ENCODE measurements at regions not wholly inside any gene's neighbourhood (a gene's known extent, or its start where the extent isn't known, plus 50 kb on each side); places are given as distances from the start of the nearest gene placed in this dataset.

DNA sequence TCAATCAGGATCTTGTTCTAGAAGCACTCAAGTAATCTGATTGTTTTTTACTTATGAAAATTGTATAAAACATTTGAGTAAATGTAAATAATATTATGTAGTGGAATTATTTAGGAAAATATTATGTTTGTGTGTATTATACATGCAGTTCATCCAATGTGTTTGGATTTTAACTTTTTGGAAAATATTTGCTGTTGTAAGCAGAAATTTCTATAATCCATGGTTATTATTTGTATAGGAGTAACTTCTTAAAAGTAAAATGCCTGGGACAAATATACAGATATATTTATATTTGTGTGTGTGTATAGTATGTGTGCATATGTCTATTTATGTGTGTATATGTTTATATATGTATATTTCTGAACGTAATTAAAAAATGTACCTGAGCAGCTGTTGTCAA, 1394.6 kb upstream of the AGA start:
- H3K9me3 Mint-ChIP-seq (ENCODE audit: unreplicated experiment) = no peaks in the 10 kb centered on the region
- H3K36me3 Mint-ChIP-seq (ENCODE audit: insufficient read depth, unreplicated experiment) = no peaks in the 10 kb centered on the region
- H3K27me3 Mint-ChIP-seq (ENCODE audit: insufficient read depth, unreplicated experiment) = no peaks in the 10 kb centered on the region
- no peaks in the 10 kb centered on the region for H3K4me1 Mint-ChIP-seq (ENCODE audit: insufficient read depth, unreplicated experiment)
- intact Hi-C loops (cut with micrococcal nuclease) = no loop called here
- ChIA-PET POLR2A (no interaction called here), CTCF (no interaction called here)
- no peak for DNase-seq (ENCODE audit: unreplicated experiment)
- no peak for TF ChIP-seq CTCF (IDR thresholded peaks at IDR 0.05; ENCODE audit: unreplicated experiment)
- H3K27ac Mint-ChIP-seq (ENCODE audit: low read depth, unreplicated experiment) = no peak overlapping the region
- BruUV-seq (replicated peaks) = no TSS peak
- no peak overlapping the region for H3K4me3 Mint-ChIP-seq (ENCODE audit: unreplicated experiment)

GRCh38 chr4:178838776-178839175, 1396.5 kb upstream of the AGA start:
- no peaks in the 10 kb centered on the region for H3K9me3 Mint-ChIP-seq (ENCODE audit: unreplicated experiment)
- no peak overlapping the region for H3K4me3 Mint-ChIP-seq (ENCODE audit: unreplicated experiment)

DNA sequence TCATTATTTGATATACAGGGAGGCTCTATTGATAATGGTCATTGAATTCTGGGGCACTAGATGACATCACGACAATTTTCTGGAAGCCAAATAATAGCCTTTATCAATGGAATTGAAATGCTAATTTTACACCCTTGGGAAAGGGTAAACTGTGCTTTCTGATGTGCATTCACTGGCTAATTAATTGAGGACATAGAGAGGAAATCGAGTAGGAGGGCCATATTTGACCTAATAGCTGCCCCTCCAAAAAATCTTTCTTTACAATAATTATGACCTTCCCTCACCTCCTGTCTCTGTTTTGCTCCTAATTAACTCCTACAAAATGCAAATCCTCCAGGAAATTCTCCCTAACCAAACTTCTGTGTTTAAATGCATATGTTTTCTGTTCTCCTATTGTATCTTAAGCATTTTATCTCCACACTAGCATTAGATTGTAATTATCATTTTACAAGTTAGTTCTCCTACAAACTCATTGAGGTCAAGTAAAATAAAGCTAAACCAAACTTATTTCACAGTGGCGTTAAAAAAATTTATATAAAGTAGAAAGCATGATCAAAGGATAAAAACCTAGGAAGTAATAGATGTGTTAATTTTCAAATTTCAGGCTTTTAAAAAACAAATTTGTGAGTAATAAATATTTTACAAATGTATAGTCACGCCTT, 1414.0 kb upstream of the AGA start:
- CTCF ChIA-PET = interaction anchor here (0.6 kb wide), 1 partner anchor 672 kb away, joined by 4 read pairs; no protein-coding TSS in a partner anchor
- H3K9me3 Mint-ChIP-seq (ENCODE audit: unreplicated experiment) = no peaks in the 10 kb centered on the region
- BruUV-seq (replicated peaks) = no TSS peak

More at GRCh38 chr4:178838776-178839175, 1396.5 kb upstream of the AGA start:
- intact Hi-C loops (cut with micrococcal nuclease) = no loop called here
- no peaks in the 10 kb centered on the region for H3K4me1 Mint-ChIP-seq (ENCODE audit: insufficient read depth, unreplicated experiment)
- ChIA-PET CTCF (no interaction called here), POLR2A (no interaction called here)
- DNase-seq (ENCODE audit: unreplicated experiment) = no peak
- no peak for TF ChIP-seq CTCF (IDR thresholded peaks at IDR 0.05; ENCODE audit: unreplicated experiment)
- no peak overlapping the region for H3K27ac Mint-ChIP-seq (ENCODE audit: low read depth, unreplicated experiment)
- BruUV-seq (replicated peaks) = no TSS peak
- H3K36me3 Mint-ChIP-seq (ENCODE audit: insufficient read depth, unreplicated experiment) = no peaks in the 10 kb centered on the region
- no peaks in the 10 kb centered on the region for H3K27me3 Mint-ChIP-seq (ENCODE audit: insufficient read depth, unreplicated experiment)

GRCh38 chr4:178871476-178871875, 1429.2 kb upstream of the AGA start:
- DNase-seq (ENCODE audit: unreplicated experiment) = no peak
- Mint-ChIP-seq H3K9me3 (ENCODE audit: unreplicated experiment) (no peaks in the 10 kb centered on the region), H3K27ac (ENCODE audit: low read depth, unreplicated experiment) (no peak overlapping the region), H3K4me3 (ENCODE audit: unreplicated experiment) (no peak overlapping the region), H3K27me3 (ENCODE audit: insufficient read depth, unreplicated experiment) (no peaks in the 10 kb centered on the region), H3K4me1 (ENCODE audit: insufficient read depth, unreplicated experiment) (no peaks in the 10 kb centered on the region), H3K36me3 (ENCODE audit: insufficient read depth, unreplicated experiment) (no peaks in the 10 kb centered on the region)
- ChIA-PET POLR2A (no interaction called here), CTCF (interaction anchor here (0.6 kb wide), 1 partner anchor 367 kb away, joined by 3 read pairs; no protein-coding TSS in a partner anchor)
- intact Hi-C loops (cut with micrococcal nuclease) = no loop called here
- no peak for TF ChIP-seq CTCF (IDR thresholded peaks at IDR 0.05; ENCODE audit: unreplicated experiment)
- no TSS peak for BruUV-seq (replicated peaks)

More for the DNA sequence above, 1414.0 kb upstream of the AGA start:
- no peaks in the 10 kb centered on the region for H3K36me3 Mint-ChIP-seq (ENCODE audit: insufficient read depth, unreplicated experiment)
- TF ChIP-seq CTCF (IDR thresholded peaks at IDR 0.05; ENCODE audit: unreplicated experiment) = no peak
- DNase-seq (ENCODE audit: unreplicated experiment) = no peak
- H3K4me3 Mint-ChIP-seq (ENCODE audit: unreplicated experiment) = no peak overlapping the region
- POLR2A ChIA-PET = no interaction called here
- no peak overlapping the region for H3K27ac Mint-ChIP-seq (ENCODE audit: low read depth, unreplicated experiment)
- no peaks in the 10 kb centered on the region for H3K27me3 Mint-ChIP-seq (ENCODE audit: insufficient read depth, unreplicated experiment)
- H3K4me1 Mint-ChIP-seq (ENCODE audit: insufficient read depth, unreplicated experiment) = no peaks in the 10 kb centered on the region
- intact Hi-C loops (cut with micrococcal nuclease) = no loop called here
